GM12892 (cell line): ENCODE measurements at regions not wholly inside any gene's neighbourhood (a gene's known extent, or its start where the extent isn't known, plus 50 kb on each side); places are given as distances from the start of the nearest gene placed in this dataset.

Experiments used
- POLR2AphosphoS5 ChIP-seq: IDR thresholded peaks from 2 replicates; pipeline ENCODE4 v1.6.1; 2011; ENCODE audit warnings: low read depth, low read length, control low read depth
- TAF1 ChIP-seq: IDR thresholded peaks from 2 replicates; pipeline ENCODE4 v1.6.1; 2011; ENCODE audit warnings: low read depth, mild to moderate bottlenecking, control low read depth, low read length, borderline replicate concordance

DNA sequence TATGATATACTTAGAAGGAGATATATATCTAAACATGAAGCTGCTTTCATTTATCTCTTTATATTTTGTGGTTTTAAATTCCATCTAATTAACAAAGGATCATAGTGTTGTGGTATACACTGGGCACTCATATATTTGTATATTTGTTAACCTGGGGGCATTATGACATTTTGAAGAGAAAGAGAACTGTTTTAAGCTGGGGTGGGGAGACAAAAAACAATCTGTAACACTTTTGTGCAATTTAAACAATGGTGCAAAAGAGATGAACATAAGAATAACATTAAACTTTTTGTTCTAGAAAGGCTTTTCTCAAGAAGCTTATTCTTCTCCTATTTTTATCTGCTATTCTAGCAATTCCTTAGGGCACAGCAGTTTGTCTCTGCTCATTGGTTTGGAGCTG is 842.0 kb upstream of the CDH2 start:
- TF ChIP-seq POLR2AphosphoS5, result no peak
- no peak for TF ChIP-seq TAF1
